ENCODE measurements at regions not wholly inside any gene's neighbourhood (a gene's known extent, or its start where the extent isn't known, plus 50 kb on each side); places are given as distances from the start of the nearest gene placed in this dataset.

DNA sequence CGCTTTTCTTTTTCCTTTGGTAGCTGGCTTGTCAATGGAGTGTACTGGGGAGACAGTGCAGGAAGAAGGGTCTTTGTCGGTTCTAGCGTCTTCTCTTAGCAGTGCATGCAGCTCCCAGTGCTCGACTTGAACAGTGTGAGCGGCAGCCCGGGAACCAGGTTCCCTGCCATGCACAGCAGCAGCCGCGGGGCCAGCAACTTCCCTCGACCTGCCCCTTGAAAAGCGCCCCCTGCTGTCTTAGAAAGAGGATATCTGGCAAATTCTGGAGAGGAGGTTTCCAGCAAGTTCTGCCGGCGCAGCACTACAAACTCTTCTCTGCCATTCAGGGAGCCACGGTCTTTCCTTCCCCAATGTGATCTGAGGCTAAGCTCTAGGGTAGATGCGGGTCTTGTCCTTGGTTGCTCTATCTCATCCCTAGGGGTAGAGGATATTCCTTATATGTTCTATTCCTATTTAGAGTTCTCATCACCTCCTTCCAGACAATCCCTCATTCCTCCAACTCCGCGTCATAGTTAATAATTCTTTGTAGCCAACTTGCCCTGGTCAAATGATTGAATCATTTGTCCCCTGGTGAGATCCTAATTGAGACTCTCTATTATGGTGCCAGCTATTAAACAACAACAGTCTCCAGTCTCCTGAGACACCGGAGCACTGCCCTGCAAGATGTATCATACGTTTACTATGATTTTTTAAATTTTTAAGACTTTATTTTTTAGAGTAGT, 451.3 kb downstream of the PMP22 start:
- TF ChIP-seq, protein P1, sequence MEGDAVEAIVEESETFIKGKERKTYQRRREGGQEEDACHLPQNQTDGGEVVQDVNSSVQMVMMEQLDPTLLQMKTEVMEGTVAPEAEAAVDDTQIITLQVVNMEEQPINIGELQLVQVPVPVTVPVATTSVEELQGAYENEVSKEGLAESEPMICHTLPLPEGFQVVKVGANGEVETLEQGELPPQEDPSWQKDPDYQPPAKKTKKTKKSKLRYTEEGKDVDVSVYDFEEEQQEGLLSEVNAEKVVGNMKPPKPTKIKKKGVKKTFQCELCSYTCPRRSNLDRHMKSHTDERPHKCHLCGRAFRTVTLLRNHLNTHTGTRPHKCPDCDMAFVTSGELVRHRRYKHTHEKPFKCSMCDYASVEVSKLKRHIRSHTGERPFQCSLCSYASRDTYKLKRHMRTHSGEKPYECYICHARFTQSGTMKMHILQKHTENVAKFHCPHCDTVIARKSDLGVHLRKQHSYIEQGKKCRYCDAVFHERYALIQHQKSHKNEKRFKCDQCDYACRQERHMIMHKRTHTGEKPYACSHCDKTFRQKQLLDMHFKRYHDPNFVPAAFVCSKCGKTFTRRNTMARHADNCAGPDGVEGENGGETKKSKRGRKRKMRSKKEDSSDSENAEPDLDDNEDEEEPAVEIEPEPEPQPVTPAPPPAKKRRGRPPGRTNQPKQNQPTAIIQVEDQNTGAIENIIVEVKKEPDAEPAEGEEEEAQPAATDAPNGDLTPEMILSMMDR (IDR thresholded peaks at IDR 0.05) = peak; percentile 25 to 54 (median 48)
- TF ChIP-seq POLR2A (IDR thresholded peaks at IDR 0.05) = no peak

Data from right lobe of liver (tissue), 4 donors.